HEK293 (cell line): ENCODE measurements at regions not wholly inside any gene's neighbourhood (a gene's known extent, or its start where the extent isn't known, plus 50 kb on each side); places are given as distances from the start of the nearest gene placed in this dataset.
A peak's percentile ranks its signal among the peaks of the same experiment; 100 is the strongest.

Experiments
- CTCF ChIA-PET: fragments of 350-600 bp; formaldehyde crosslinking; extraction: SDS; loops from one replicate; lab custom pipeline; 2021; ENCODE audit warnings: antibody characterized with exemption; lab: Yijun Ruan, JAX
- POLR2A ChIA-PET: fragments of 300-600 bp; formaldehyde crosslinking; extraction: SDS; loops from one replicate; lab custom pipeline; 2020; ENCODE audit warnings: antibody characterized with exemption, inconsistent platforms; lab: Yijun Ruan, JAX
- H3K27ac ChIP-seq: fragments of 200-500 bp; sonication (Bioruptor generic); 2 replicates; pipeline ENCODE4 v1.5.1; 2014; ENCODE audit warnings: low read depth, low read length, control low read depth, inconsistent platforms; ENCODE audit errors: extremely low read depth
- H3K36me3 ChIP-seq, 2 experiments: fragments of 200-500 bp in 1 of 2; sonication (Bioruptor generic) in 1 of 2; 1 replicate in 1 of 2; 2 replicates in 1 of 2; pipeline ENCODE4 v1.5.1; 2014 to 2017; ENCODE audit warnings: inconsistent platforms in 2 of 2, low read length in 2 of 2; ENCODE audit not compliant: control insufficient read depth in 2 of 2, insufficient read depth in 1 of 2
- H3K4me1 ChIP-seq: fragments of 200-500 bp; sonication (Bioruptor generic); 2 replicates; pipeline ENCODE4 v1.5.1; 2014; ENCODE audit warnings: mild to moderate bottlenecking, low read length, inconsistent platforms; ENCODE audit not compliant: control insufficient read depth, insufficient read depth
- H3K4me3 ChIP-seq: 2 replicates; pipeline ENCODE4 v1.5.1; 2011; ENCODE audit warnings: low read depth, mild to moderate bottlenecking, control low read depth, low read length, moderate library complexity
- H3K9me3 ChIP-seq: fragments of 200-500 bp; sonication (Bioruptor generic); 2 replicates; pipeline ENCODE4 v1.5.1; 2014; ENCODE audit warnings: low read depth, low read length, inconsistent platforms; ENCODE audit not compliant: control insufficient read depth, insufficient read depth
- EGR2 ChIP-seq: fragments of 450-650 bp; formaldehyde crosslinking; IDR thresholded peaks from 2 replicates; pipeline ENCODE4 v1.5.1; 2016; ENCODE audit warnings: low read depth, missing biosample characterization, missing genetic modification characterization
- GLI4 ChIP-seq: fragments of 450-650 bp; formaldehyde crosslinking; IDR thresholded peaks from 2 replicates; pipeline ENCODE4 v1.5.1; 2016; ENCODE audit warnings: missing biosample characterization, missing genetic modification characterization
- MEIS1 ChIP-seq: sonication (generic); formaldehyde crosslinking; IDR thresholded peaks from 2 replicates; pipeline ENCODE4 v1.8.1; 2022; ENCODE audit warnings: missing genetic modification reagents, mild to moderate bottlenecking, borderline replicate concordance
- OSR2 ChIP-seq: fragments of 450-650 bp; formaldehyde crosslinking; IDR thresholded peaks from 2 replicates; pipeline ENCODE4 v1.5.1; 2016; ENCODE audit warnings: missing biosample characterization, missing genetic modification characterization
- SP3 ChIP-seq: fragments of 450-650 bp; formaldehyde crosslinking; IDR thresholded peaks from 2 replicates; pipeline ENCODE4 v1.5.1; 2016; ENCODE audit warnings: missing biosample characterization, missing genetic modification characterization
- SP7 ChIP-seq: fragments of 450-650 bp; formaldehyde crosslinking; IDR thresholded peaks from 2 replicates; pipeline ENCODE4 v1.5.1; 2016; ENCODE audit warnings: missing biosample characterization, missing genetic modification characterization
- TRIM28 ChIP-seq: IDR thresholded peaks from 2 replicates; pipeline ENCODE4 v1.6.1; 2011; ENCODE audit warnings: low read length, control low read depth, borderline replicate concordance
- ZNF133 ChIP-seq: fragments of 450-650 bp; formaldehyde crosslinking; IDR thresholded peaks from 2 replicates; pipeline ENCODE4 v1.5.1; 2016; ENCODE audit warnings: missing biosample characterization, missing genetic modification characterization
- ZNF146 ChIP-seq: fragments of 450-650 bp; formaldehyde crosslinking; IDR thresholded peaks from 2 replicates; pipeline ENCODE4 v1.5.1; 2016; ENCODE audit warnings: missing biosample characterization, missing genetic modification characterization
- ZNF19 ChIP-seq: fragments of 450-650 bp; formaldehyde crosslinking; IDR thresholded peaks from 2 replicates; pipeline ENCODE4; 2016; ENCODE audit warnings: missing biosample characterization, missing genetic modification characterization, low read depth
- ZNF416 ChIP-seq: fragments of 450-650 bp; formaldehyde crosslinking; IDR thresholded peaks from 2 replicates; pipeline ENCODE4 v1.5.1; 2016; ENCODE audit warnings: missing biosample characterization, missing genetic modification characterization
- ZNF433 ChIP-seq: fragments of 450-650 bp; formaldehyde crosslinking; IDR thresholded peaks from 2 replicates; pipeline ENCODE4 v1.5.1; 2016; ENCODE audit warnings: missing biosample characterization, missing genetic modification characterization, low read depth
- ZNF530 ChIP-seq: fragments of 450-650 bp; formaldehyde crosslinking; IDR thresholded peaks from 2 replicates; pipeline ENCODE4 v1.5.1; 2016; ENCODE audit warnings: low read depth, missing biosample characterization, missing genetic modification characterization
- ZNF561 ChIP-seq: fragments of 450-650 bp; IDR thresholded peaks from 2 replicates; pipeline ENCODE4 v1.5.1; 2018; ENCODE audit warnings: missing biosample characterization, missing genetic modification characterization, borderline replicate concordance
- ZNF658 ChIP-seq: fragments of 450-650 bp; formaldehyde crosslinking; IDR thresholded peaks from 2 replicates; pipeline ENCODE4; 2016; ENCODE audit warnings: missing biosample characterization, missing genetic modification characterization
- ZNF660 ChIP-seq: fragments of 450-650 bp; IDR thresholded peaks from 2 replicates; pipeline ENCODE4 v1.5.1; 2018; ENCODE audit warnings: missing biosample characterization, mild to moderate bottlenecking, missing genetic modification characterization
- ZNF670 ChIP-seq: fragments of 450-650 bp; formaldehyde crosslinking; IDR thresholded peaks from 2 replicates; pipeline ENCODE4 v1.5.1; 2016; ENCODE audit warnings: missing biosample characterization, missing genetic modification characterization, low read depth
- ZNF747 ChIP-seq: fragments of 450-650 bp; formaldehyde crosslinking; IDR thresholded peaks from 2 replicates; pipeline ENCODE4 v1.5.1; 2016; ENCODE audit warnings: missing biosample characterization, missing genetic modification characterization
- ZNF837 ChIP-seq: fragments of 450-650 bp; formaldehyde crosslinking; IDR thresholded peaks from 2 replicates; pipeline ENCODE4 v1.5.1; 2016; ENCODE audit warnings: missing biosample characterization, missing genetic modification characterization
- ZNF843 ChIP-seq: fragments of 450-650 bp; formaldehyde crosslinking; IDR thresholded peaks from 2 replicates; pipeline ENCODE4 v1.5.1; 2016; ENCODE audit warnings: missing biosample characterization, missing genetic modification characterization
- TF ChIP-seq, protein P1 (sequence below): IDR thresholded peaks from 2 replicates; pipeline ENCODE4 v1.6.1; 2011; ENCODE audit warnings: mild to moderate bottlenecking, low read depth, low read length, borderline replicate concordance
- TF ChIP-seq, protein P2 (sequence below): fragments of 450-650 bp; formaldehyde crosslinking; IDR thresholded peaks from 2 replicates; pipeline ENCODE4 v1.5.1; 2016; ENCODE audit warnings: missing biosample characterization, missing genetic modification characterization
- TF ChIP-seq, protein P3 (sequence below): fragments of 450-650 bp; formaldehyde crosslinking; IDR thresholded peaks from 2 replicates; pipeline ENCODE4 v1.5.1; 2016; ENCODE audit warnings: missing biosample characterization, missing genetic modification characterization

GRCh38 chr6:169960003-169960344, 208.6 kb downstream of the ERMARD start:
- Histone ChIP-seq H3K4me1 (no peaks in the 10 kb centered on the region), H3K27ac (no peak overlapping the region), H3K9me3 (no peaks in the 10 kb centered on the region), H3K4me3 (no peak overlapping the region), H3K36me3 (no peaks in the 10 kb centered on the region)
- POLR2A ChIA-PET: no interaction called here
- TF ChIP-seq, protein P1, sequence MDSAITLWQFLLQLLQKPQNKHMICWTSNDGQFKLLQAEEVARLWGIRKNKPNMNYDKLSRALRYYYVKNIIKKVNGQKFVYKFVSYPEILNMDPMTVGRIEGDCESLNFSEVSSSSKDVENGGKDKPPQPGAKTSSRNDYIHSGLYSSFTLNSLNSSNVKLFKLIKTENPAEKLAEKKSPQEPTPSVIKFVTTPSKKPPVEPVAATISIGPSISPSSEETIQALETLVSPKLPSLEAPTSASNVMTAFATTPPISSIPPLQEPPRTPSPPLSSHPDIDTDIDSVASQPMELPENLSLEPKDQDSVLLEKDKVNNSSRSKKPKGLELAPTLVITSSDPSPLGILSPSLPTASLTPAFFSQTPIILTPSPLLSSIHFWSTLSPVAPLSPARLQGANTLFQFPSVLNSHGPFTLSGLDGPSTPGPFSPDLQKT: no peak
- TF ChIP-seq ZNF416 (no peak), SP7 (tag by site-specific recombination) (no peak)
- TF ChIP-seq, protein P2, sequence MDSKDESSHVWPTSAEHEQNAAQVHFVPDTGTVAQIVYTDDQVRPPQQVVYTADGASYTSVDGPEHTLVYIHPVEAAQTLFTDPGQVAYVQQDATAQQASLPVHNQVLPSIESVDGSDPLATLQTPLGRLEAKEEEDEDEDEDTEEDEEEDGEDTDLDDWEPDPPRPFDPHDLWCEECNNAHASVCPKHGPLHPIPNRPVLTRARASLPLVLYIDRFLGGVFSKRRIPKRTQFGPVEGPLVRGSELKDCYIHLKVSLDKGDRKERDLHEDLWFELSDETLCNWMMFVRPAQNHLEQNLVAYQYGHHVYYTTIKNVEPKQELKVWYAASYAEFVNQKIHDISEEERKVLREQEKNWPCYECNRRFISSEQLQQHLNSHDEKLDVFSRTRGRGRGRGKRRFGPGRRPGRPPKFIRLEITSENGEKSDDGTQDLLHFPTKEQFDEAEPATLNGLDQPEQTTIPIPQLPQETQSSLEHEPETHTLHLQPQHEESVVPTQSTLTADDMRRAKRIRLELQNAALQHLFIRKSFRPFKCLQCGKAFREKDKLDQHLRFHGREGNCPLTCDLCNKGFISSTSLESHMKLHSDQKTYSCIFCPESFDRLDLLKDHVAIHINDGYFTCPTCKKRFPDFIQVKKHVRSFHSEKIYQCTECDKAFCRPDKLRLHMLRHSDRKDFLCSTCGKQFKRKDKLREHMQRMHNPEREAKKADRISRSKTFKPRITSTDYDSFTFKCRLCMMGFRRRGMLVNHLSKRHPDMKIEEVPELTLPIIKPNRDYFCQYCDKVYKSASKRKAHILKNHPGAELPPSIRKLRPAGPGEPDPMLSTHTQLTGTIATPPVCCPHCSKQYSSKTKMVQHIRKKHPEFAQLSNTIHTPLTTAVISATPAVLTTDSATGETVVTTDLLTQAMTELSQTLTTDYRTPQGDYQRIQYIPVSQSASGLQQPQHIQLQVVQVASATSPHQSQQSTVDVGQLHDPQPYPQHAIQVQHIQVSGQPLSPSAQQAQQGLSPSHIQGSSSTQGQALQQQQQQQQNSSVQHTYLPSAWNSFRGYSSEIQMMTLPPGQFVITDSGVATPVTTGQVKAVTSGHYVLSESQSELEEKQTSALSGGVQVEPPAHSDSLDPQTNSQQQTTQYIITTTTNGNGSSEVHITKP: no peak
- CTCF ChIA-PET: interaction anchor here (0.7 kb wide), 1 partner anchor 449 kb away, joined by 3 read pairs; no protein-coding TSS in a partner anchor

GRCh38 chr6:169959136-169960002, 207.9 kb downstream of the ERMARD start:
- no peak overlapping the region for H3K4me3 ChIP-seq
- no peaks in the 10 kb centered on the region for H3K4me1 ChIP-seq
- H3K9me3 ChIP-seq: no peaks in the 10 kb centered on the region
- H3K27ac ChIP-seq: no peak overlapping the region
- TF ChIP-seq ZNF133 (no peak), ZNF747 (no peak), ZNF660 (no peak), ZNF433 (tag by site-specific recombination) (no peak)
- POLR2A ChIA-PET: no interaction called here
- CTCF ChIA-PET: interaction anchor here (0.7 kb wide), 1 partner anchor 449 kb away, joined by 3 read pairs; no protein-coding TSS in a partner anchor
- H3K36me3 ChIP-seq: no peaks in the 10 kb centered on the region

GRCh38 chr6:169958510-169958909, 207.1 kb downstream of the ERMARD start:
- CTCF ChIA-PET: no interaction called here
- POLR2A ChIA-PET: no interaction called here
- H3K27ac ChIP-seq: no peak overlapping the region

GRCh38 chr6:169957351-169957963, 206.0 kb downstream of the ERMARD start:
- Histone ChIP-seq H3K4me1 (no peaks in the 10 kb centered on the region), H3K27ac (no peak overlapping the region), H3K9me3 (no peaks in the 10 kb centered on the region), H3K36me3 (no peaks in the 10 kb centered on the region), H3K4me3 (no peak overlapping the region)
- POLR2A ChIA-PET: no interaction called here
- CTCF ChIA-PET: no interaction called here
- TF ChIP-seq ZNF658 (no peak), ZNF670 (tag by site-specific recombination) (no peak), TRIM28 (no peak), MEIS1 (CRISPR knock-in tag) (no peak), ZNF843 (tag by site-specific recombination) (no peak), OSR2 (no peak), GLI4 (tag by site-specific recombination) (no peak), EGR2 (tag by site-specific recombination) (no peak), SP3 (tag by site-specific recombination) (no peak), ZNF433 (tag by site-specific recombination) (no peak), ZNF19 (no peak), ZNF837 (tag by site-specific recombination) (no peak), ZNF530 (tag by site-specific recombination) (no peak)
- TF ChIP-seq, protein P3, sequence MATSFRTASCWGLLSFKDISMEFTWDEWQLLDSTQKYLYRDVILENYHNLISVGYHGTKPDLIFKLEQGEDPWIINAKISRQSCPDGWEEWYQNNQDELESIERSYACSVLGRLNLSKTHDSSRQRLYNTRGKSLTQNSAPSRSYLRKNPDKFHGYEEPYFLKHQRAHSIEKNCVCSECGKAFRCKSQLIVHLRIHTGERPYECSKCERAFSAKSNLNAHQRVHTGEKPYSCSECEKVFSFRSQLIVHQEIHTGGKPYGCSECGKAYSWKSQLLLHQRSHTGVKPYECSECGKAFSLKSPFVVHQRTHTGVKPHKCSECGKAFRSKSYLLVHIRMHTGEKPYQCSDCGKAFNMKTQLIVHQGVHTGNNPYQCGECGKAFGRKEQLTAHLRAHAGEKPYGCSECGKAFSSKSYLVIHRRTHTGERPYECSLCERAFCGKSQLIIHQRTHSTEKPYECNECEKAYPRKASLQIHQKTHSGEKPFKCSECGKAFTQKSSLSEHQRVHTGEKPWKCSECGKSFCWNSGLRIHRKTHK (tag by site-specific recombination): no peak

More at GRCh38 chr6:169958510-169958909, 207.1 kb downstream of the ERMARD start:
- Histone ChIP-seq H3K4me3 (no peak overlapping the region), H3K36me3 (no peaks in the 10 kb centered on the region), H3K9me3 (no peaks in the 10 kb centered on the region), H3K4me1 (no peaks in the 10 kb centered on the region)
- no peak for TF ChIP-seq ZNF561 (tag by site-specific recombination)
- peak; percentile 55; the same call in 1 of the 2 replicates for TF ChIP-seq ZNF146 (tag by site-specific recombination)
